Breast epithelium (tissue), 4 donors: ENCODE measurements at regions not wholly inside any gene's neighbourhood (a gene's known extent, or its start where the extent isn't known, plus 50 kb on each side); places are given as distances from the start of the nearest gene placed in this dataset.

Source experiments
- DNase-seq, 2 donors: peaks; one replicate each; pipeline ENCODE4 v3.0.0-alpha.2; 2019; ENCODE audit warnings: low spot score in 2 of 2
- H3K27ac ChIP-seq, 2 donors: fragments of 200-600 bp; sonication (generic) in 1 of 2; one replicate each; pipeline ENCODE4 v1.5.1; 2016 to 2019; ENCODE audit warnings: mild to moderate bottlenecking in 1 of 2
- H3K27me3 ChIP-seq, 2 donors: fragments of 200-600 bp; sonication (generic) in 1 of 2; one replicate each; pipeline versions ENCODE4 v1.5.1 to v1.6.0; 2017 to 2019; ENCODE audit warnings: control low read depth in 1 of 2, mild to moderate bottlenecking in 1 of 2
- H3K36me3 ChIP-seq: fragments of 200-600 bp; one replicate; pipeline ENCODE4 v1.5.1; 2019
- H3K4me1 ChIP-seq, 2 donors: fragments of 200-600 bp; sonication (generic); one replicate each; pipeline ENCODE4 v1.5.1; 2016 to 2019; ENCODE audit warnings: control low read depth in 1 of 2
- H3K4me3 ChIP-seq, 3 donors: fragments of 200-600 bp; sonication (generic); 1 replicate in 2 of 3; 2 replicates in 1 of 3; pipeline ENCODE4 v1.5.1; 2016 to 2019; ENCODE audit warnings: mild to moderate bottlenecking in 3 of 3, moderate library complexity in 2 of 3
- H3K9me3 ChIP-seq, 2 donors: fragments of 200-600 bp; sonication (generic) in 1 of 2; one replicate each; pipeline ENCODE4 v1.5.1; 2016 to 2019; ENCODE audit warnings: control low read depth in 1 of 2
- POLR2A ChIP-seq: fragments of 450-650 bp; IDR thresholded peaks from one replicate; pipeline ENCODE4 v1.6.1; 2016; ENCODE audit warnings: antibody characterized with exemption, mild to moderate bottlenecking, moderate library complexity
- POLR2AphosphoS5 ChIP-seq, 3 donors: sonication (generic); formaldehyde crosslinking; IDR thresholded peaks; one replicate each; pipeline ENCODE4 v1.6.1; 2017; ENCODE audit warnings: antibody characterized with exemption in 3 of 3
- intact Hi-C: fragments of 100-400 bp; cut with DNase I; formaldehyde crosslinking; loops from one replicate; pipeline ENCODE4 v1.15.1; 2023; ENCODE audit warnings: low total_unique reads
- TF ChIP-seq, protein P1 (sequence below), 3 donors: fragments of 450-650 bp; IDR thresholded peaks; one replicate each; pipeline ENCODE4 v1.5.1; 2016 to 2017; ENCODE audit warnings: antibody characterized with exemption in 3 of 3, mild to moderate bottlenecking in 3 of 3, moderate library complexity in 3 of 3

DNA sequence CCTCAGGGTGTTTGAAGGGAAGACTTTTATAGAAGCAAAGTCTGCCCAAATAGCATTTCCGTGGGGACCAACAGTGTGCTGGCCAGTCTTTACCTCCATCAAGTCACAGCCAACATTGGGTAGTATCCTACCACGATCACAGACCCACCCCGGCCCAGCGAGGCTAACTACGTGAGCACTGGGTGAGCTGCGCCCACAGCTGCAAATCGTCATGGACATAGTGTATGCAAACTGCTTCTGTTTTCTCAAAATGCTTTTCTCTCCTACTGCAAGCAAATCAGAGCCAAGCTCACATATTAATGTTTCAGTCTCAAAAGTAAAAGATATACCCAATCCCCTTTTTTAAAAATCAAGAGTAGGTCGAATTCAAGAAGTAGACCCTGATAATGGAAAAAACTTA is 592.8 kb upstream of the CDH4 start:
- no peak overlapping the region for H3K4me3 ChIP-seq
- H3K27ac ChIP-seq: no peak overlapping the region
- no peaks in the 10 kb centered on the region for H3K36me3 ChIP-seq
- intact Hi-C loops: no loop called here
- H3K4me1 ChIP-seq: no peaks in the 10 kb centered on the region
- no peaks in the 10 kb centered on the region for H3K9me3 ChIP-seq
- TF ChIP-seq, protein P1, sequence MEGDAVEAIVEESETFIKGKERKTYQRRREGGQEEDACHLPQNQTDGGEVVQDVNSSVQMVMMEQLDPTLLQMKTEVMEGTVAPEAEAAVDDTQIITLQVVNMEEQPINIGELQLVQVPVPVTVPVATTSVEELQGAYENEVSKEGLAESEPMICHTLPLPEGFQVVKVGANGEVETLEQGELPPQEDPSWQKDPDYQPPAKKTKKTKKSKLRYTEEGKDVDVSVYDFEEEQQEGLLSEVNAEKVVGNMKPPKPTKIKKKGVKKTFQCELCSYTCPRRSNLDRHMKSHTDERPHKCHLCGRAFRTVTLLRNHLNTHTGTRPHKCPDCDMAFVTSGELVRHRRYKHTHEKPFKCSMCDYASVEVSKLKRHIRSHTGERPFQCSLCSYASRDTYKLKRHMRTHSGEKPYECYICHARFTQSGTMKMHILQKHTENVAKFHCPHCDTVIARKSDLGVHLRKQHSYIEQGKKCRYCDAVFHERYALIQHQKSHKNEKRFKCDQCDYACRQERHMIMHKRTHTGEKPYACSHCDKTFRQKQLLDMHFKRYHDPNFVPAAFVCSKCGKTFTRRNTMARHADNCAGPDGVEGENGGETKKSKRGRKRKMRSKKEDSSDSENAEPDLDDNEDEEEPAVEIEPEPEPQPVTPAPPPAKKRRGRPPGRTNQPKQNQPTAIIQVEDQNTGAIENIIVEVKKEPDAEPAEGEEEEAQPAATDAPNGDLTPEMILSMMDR (IDR thresholded peaks at IDR 0.05): no peak
- TF ChIP-seq POLR2A (no peak), POLR2AphosphoS5 (IDR thresholded peaks at IDR 0.05) (no peak)
- no peak for DNase-seq
- H3K27me3 ChIP-seq: peaks cover 0 to 4% of the 10 kb centered on the region in 2 donors

DNA sequence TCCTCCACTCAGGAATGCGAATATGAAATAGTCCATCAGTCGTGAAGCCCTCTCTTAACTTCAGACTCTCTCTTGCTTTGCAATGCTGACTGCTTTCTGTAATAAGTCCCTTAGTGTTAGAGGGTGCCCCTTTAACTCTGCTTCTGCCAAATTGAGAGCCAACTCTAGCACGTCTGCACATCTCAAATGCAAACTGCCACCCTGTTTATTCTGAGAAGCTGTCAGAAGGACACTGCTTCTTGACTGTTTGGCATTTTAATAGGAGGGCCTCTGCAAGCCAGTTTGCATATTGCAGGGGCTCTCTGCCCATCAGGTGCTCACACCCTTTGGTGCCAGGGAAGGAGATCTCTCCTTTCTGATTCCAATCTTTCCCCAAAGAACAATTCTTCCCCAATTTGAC is 589.8 kb upstream of the CDH4 start:
- intact Hi-C loops: no loop called here
- H3K27me3 ChIP-seq: peaks cover 0 to 4% of the 10 kb centered on the region in 2 donors
- H3K9me3 ChIP-seq: no peaks in the 10 kb centered on the region
- no peak overlapping the region for H3K27ac ChIP-seq
- H3K36me3 ChIP-seq: no peaks in the 10 kb centered on the region
- no peak overlapping the region for H3K4me3 ChIP-seq
- DNase-seq: no peak
- H3K4me1 ChIP-seq: no peaks in the 10 kb centered on the region
- TF ChIP-seq, protein P1 (IDR thresholded peaks at IDR 0.05): no peak
- TF ChIP-seq POLR2AphosphoS5 (IDR thresholded peaks at IDR 0.05) (no peak), POLR2A (no peak)

DNA sequence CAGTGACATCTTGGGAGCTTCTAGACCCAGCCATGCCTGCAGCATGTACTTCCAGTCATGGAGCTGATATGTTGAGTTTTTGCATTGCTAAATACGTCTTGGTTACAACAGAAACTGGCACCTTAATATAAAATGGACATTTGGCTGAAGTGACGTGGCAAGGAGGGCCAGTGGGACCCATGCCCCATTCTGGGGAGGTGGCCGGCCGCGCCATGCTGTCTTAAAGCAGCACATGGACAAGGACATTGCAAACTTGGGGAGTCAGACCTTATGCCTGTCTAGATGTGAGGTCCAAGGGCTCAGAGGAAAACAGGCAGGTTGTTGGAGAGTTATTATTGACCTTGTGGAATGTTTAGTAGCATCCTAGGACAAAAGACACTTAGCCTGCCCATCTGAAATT is 588.0 kb upstream of the CDH4 start:
- H3K36me3 ChIP-seq: no peaks in the 10 kb centered on the region
- peaks cover 0 to 4% of the 10 kb centered on the region in 2 donors for H3K27me3 ChIP-seq
- no peaks in the 10 kb centered on the region for H3K4me1 ChIP-seq
- no peak for DNase-seq
- TF ChIP-seq, protein P1 (IDR thresholded peaks at IDR 0.05): no peak
- TF ChIP-seq POLR2A (no peak), POLR2AphosphoS5 (IDR thresholded peaks at IDR 0.05) (no peak)
- intact Hi-C loops: no loop called here
- H3K27ac ChIP-seq: no peak overlapping the region
- H3K9me3 ChIP-seq: no peaks in the 10 kb centered on the region
- no peak overlapping the region for H3K4me3 ChIP-seq

DNA sequence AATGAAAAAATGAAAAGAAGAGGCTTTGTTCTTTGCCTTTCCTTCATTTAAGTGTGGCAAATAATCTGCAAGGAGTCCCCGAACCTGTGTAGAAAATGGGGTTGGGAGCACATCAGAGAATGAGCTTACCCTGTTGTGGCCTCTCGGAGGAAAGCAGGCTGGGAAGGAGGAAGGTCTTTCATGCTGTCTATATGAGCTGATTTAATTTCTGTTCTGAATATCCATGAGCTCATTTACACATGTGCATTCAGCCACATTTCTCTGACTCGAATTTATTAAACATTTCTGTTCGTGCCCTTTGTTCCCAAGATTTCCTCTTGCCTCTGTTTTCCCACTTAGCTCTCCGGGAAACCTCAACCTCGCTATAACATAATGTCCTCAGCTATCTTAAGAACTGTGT is 584.4 kb upstream of the CDH4 start:
- no peaks in the 10 kb centered on the region for H3K27me3 ChIP-seq
- no peak for DNase-seq
- TF ChIP-seq POLR2AphosphoS5 (IDR thresholded peaks at IDR 0.05) (no peak), POLR2A (no peak)
- TF ChIP-seq, protein P1 (IDR thresholded peaks at IDR 0.05): no peak
- no peak overlapping the region for H3K4me3 ChIP-seq
- intact Hi-C loops: no loop called here
- H3K4me1 ChIP-seq: no peaks in the 10 kb centered on the region
- no peaks in the 10 kb centered on the region for H3K36me3 ChIP-seq
- H3K27ac ChIP-seq: no peak overlapping the region
- no peaks in the 10 kb centered on the region for H3K9me3 ChIP-seq

DNA sequence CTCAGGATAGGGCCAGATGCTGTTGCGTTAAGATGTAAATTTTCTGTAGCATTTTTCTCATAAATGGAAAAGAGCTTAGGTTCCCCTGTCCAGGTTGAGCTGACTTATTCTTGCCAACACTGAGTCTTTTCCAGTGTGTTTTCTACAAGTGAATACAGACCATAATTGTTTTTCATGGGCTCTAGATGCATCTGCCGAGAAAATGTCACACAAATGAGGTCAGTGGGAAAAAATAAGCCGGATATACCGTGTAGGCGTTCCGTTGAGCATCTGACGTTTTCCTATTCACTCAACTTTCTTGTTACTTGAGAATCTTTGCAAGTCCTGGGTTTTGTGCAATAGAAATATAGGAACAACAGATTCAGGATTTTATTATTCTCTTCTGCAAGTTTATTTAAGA is 582.9 kb upstream of the CDH4 start:
- no peaks in the 10 kb centered on the region for H3K36me3 ChIP-seq
- intact Hi-C loops: no loop called here

DNA sequence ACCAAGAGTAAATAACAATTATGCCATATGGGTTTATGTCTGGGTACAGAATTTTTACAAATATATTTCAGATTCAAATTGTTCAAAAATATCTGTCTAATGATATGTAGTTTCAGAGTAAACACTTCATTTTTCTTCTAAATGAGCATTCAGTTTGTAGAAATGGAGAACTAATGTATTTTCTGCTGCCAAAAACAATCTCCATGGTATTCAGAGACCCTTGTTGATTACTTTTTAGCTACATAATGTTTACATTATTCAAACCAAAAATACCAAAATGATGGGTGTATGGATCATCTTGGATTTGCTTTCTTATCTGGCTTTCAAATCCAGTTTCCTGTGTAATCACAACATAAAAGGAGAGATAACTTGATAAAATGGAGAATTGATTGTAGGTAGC is 576.0 kb upstream of the CDH4 start:
- Histone ChIP-seq H3K36me3 (no peaks in the 10 kb centered on the region), H3K4me3 (no peak overlapping the region), H3K27me3 (no peaks in the 10 kb centered on the region), H3K4me1 (no peaks in the 10 kb centered on the region), H3K27ac (no peak overlapping the region), H3K9me3 (no peaks in the 10 kb centered on the region)
- intact Hi-C loops: no loop called here
- DNase-seq: no peak
- TF ChIP-seq, protein P1 (IDR thresholded peaks at IDR 0.05): no peak
- no peak for TF ChIP-seq POLR2A
- TF ChIP-seq POLR2AphosphoS5 (IDR thresholded peaks at IDR 0.05): no peak

More for the DNA sequence above, 582.9 kb upstream of the CDH4 start:
- Histone ChIP-seq H3K27ac (no peak overlapping the region), H3K27me3 (no peaks in the 10 kb centered on the region), H3K4me1 (no peaks in the 10 kb centered on the region), H3K4me3 (no peak overlapping the region), H3K9me3 (no peaks in the 10 kb centered on the region)
- no peak for DNase-seq
- TF ChIP-seq POLR2A: no peak
